GM23248 (cell line): ENCODE measurements at regions not wholly inside any gene's neighbourhood (a gene's known extent, or its start where the extent isn't known, plus 50 kb on each side); places are given as distances from the start of the nearest gene placed in this dataset.

Experiments used
- DNase-seq: peaks from one replicate; pipeline ENCODE4 v3.0.0-alpha.2; 2015
- H2AFZ ChIP-seq: fragments of 200-600 bp; sonication (generic); 2 replicates; pipeline ENCODE4 v1.6.1; 2016; ENCODE audit warnings: antibody characterized with exemption
- H3F3A ChIP-seq: fragments of 200-600 bp; sonication (generic); 2 replicates; pipeline ENCODE4 v1.6.1; 2016; ENCODE audit warnings: mild to moderate bottlenecking, antibody characterized with exemption, mixed run types; ENCODE audit not compliant: insufficient read depth
- H3K27ac ChIP-seq: fragments of 200-600 bp; sonication (generic); 2 replicates; pipeline ENCODE4 v1.5.1; 2016; ENCODE audit warnings: mild to moderate bottlenecking
- H3K27me3 ChIP-seq: fragments of 200-600 bp; sonication (generic); replicated peaks from 2 replicates; pipeline ENCODE4 v1.6.1; 2016; ENCODE audit warnings: mild to moderate bottlenecking; ENCODE audit not compliant: insufficient read depth
- H3K36me3 ChIP-seq: fragments of 200-600 bp; sonication (generic); 2 replicates; pipeline ENCODE4 v1.6.1; 2016; ENCODE audit warnings: low read depth, mild to moderate bottlenecking
- H3K4me1 ChIP-seq: fragments of 200-600 bp; sonication (generic); 2 replicates; pipeline ENCODE4 v1.6.1; 2016; ENCODE audit warnings: mild to moderate bottlenecking; ENCODE audit not compliant: insufficient read depth
- H3K4me2 ChIP-seq: fragments of 200-600 bp; sonication (generic); one replicate; pipeline ENCODE4 v1.6.1; 2016; ENCODE audit warnings: mild to moderate bottlenecking; ENCODE audit not compliant: unreplicated experiment
- H3K4me3 ChIP-seq: fragments of 200-600 bp; sonication (generic); 2 replicates; pipeline ENCODE4 v1.5.1; 2016; ENCODE audit warnings: mild to moderate bottlenecking
- H3K79me2 ChIP-seq: fragments of 200-600 bp; sonication (generic); 2 replicates; pipeline ENCODE4 v1.6.1; 2016; ENCODE audit warnings: mild to moderate bottlenecking; ENCODE audit not compliant: insufficient read depth
- H3K9ac ChIP-seq: fragments of 200-600 bp; sonication (generic); 2 replicates; pipeline ENCODE4 v1.6.1; 2016; ENCODE audit warnings: mild to moderate bottlenecking
- H3K9me2 ChIP-seq: fragments of 200-600 bp; sonication (generic); 2 replicates; pipeline ENCODE4 v1.6.1; 2016; ENCODE audit warnings: mixed run types, mild to moderate bottlenecking, moderate library complexity; ENCODE audit not compliant: insufficient read depth
- H3K9me3 ChIP-seq: fragments of 200-600 bp; sonication (generic); one replicate; pipeline ENCODE4 v1.6.1; 2017; ENCODE audit warnings: low read depth
- H4K20me1 ChIP-seq: fragments of 200-600 bp; sonication (generic); 2 replicates; pipeline ENCODE4 v1.6.0; 2016; ENCODE audit not compliant: insufficient read depth
- EZH2 ChIP-seq: fragments of 200-600 bp; sonication (generic); IDR thresholded peaks from 2 replicates; pipeline ENCODE4 v1.6.1; 2018; ENCODE audit warnings: antibody characterized with exemption, mild to moderate bottlenecking; ENCODE audit not compliant: insufficient read depth, poor library complexity, severe bottlenecking
- EZH2phosphoT487 ChIP-seq: fragments of 200-600 bp; sonication (generic); IDR thresholded peaks from 2 replicates; pipeline ENCODE4 v1.6.1; 2018; ENCODE audit warnings: antibody characterized with exemption, moderate library complexity, mild to moderate bottlenecking, low read depth; ENCODE audit not compliant: insufficient read depth
- WGBS, 2 experiments: methylation state at CpG; one replicate each; pipeline ENCODE4 v1.1.6; 2015 to 2017; ENCODE audit warnings: low lambda C conversion rate in 2 of 2, low coverage in 1 of 2; ENCODE audit errors: missing lambda C conversion rate in 2 of 2; 5-methylcytosine and 5-hydroxymethylcytosine counted together
- in situ Hi-C: fragments of 300-500 bp; cut with MboI; formaldehyde crosslinking; loops from 2 replicates; pipeline ENCODE4 v1.15.0; 2020

- Histone ChIP-seq H3K27me3 (no peaks in the 10 kb centered on the region), H3K9me3 (no peaks in the 10 kb centered on the region), H3K4me1 (no peaks in the 10 kb centered on the region), H3K27ac (no peak overlapping the region), H3K4me2 (no peak overlapping the region), H3K9me2 (no peaks in the 10 kb centered on the region), H3K9ac (no peak overlapping the region), H4K20me1 (no peaks in the 10 kb centered on the region), H3K36me3 (no peaks in the 10 kb centered on the region), H3K4me3 (no peak overlapping the region), H3K79me2 (no peaks in the 10 kb centered on the region), H2AFZ (no peak overlapping the region), H3F3A (no peaks in the 10 kb centered on the region)
- TF ChIP-seq EZH2phosphoT487, result no peak
- TF ChIP-seq EZH2, result no peak
- WGBS, 2 experiments, result 66 to 68% methylated on average over 3 of the region's 3 CpGs
- in situ Hi-C loops, result no loop called here
- DNase-seq, result no peak
Observed at GRCh38 chr7:42597300-42597699, 314.6 kb downstream of the C7orf25 start.

DNA sequence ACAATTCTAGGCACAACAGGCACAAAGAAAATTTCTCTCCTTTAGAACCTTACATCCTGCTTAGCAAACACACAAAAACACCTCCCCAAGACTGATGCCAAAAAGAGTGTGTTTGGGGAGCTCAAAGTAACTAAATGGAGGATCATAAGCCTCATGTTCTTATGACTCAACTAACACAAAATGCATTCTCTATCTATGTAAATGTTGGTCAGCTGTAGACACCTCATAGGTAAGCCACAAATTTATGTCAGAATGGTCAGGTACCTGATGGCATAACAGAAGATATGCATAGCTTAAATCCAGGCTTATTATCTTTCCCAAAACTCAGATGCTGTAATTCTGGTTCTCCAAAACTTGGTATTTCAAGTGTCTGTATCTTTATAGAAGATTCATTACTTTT is 315.1 kb downstream of the C7orf25 start:
- in situ Hi-C loops, result no loop called here
- no peak overlapping the region for H3K4me3 ChIP-seq
- H3K4me2 ChIP-seq, result no peak overlapping the region
- H3K9me3 ChIP-seq, result no peaks in the 10 kb centered on the region
- DNase-seq, result no peak
- H3K9me2 ChIP-seq, result no peaks in the 10 kb centered on the region
- no peaks in the 10 kb centered on the region for H3K36me3 ChIP-seq
- H3F3A ChIP-seq, result no peaks in the 10 kb centered on the region
- no peaks in the 10 kb centered on the region for H3K79me2 ChIP-seq
- no peak overlapping the region for H2AFZ ChIP-seq
- H3K27ac ChIP-seq, result no peak overlapping the region
- H3K4me1 ChIP-seq, result no peaks in the 10 kb centered on the region
- no peaks in the 10 kb centered on the region for H3K27me3 ChIP-seq
- no peaks in the 10 kb centered on the region for H4K20me1 ChIP-seq
- H3K9ac ChIP-seq, result no peak overlapping the region
- no peak for TF ChIP-seq EZH2
- TF ChIP-seq EZH2phosphoT487, result no peak

DNA sequence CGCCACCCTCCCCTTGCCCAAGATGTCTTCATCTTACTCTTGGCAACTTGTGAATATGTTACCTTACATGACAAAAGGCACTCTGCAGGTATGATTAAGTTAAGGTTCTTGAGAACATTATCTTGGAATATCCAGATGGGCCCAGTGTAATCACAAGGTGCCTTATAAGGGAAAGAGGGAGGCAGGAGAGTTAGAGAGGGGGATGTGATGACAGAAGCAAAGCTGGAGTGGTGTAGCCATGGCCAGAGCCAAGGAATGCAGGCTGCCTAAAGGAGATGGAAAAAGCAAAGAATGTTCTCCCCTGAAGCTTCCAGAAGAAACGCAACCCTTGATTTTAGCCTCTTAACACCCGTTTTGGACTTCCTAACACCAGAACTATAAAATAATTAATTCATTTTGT is 318.0 kb downstream of the C7orf25 start:
- H3K4me2 ChIP-seq, result no peak overlapping the region
- no peak overlapping the region for H3K27ac ChIP-seq
- no peaks in the 10 kb centered on the region for H3K27me3 ChIP-seq
- H3K4me3 ChIP-seq, result no peak overlapping the region
- no peaks in the 10 kb centered on the region for H3F3A ChIP-seq
- no peak for DNase-seq
- H3K9me2 ChIP-seq, result no peaks in the 10 kb centered on the region
- no peak overlapping the region for H3K9ac ChIP-seq
- H3K79me2 ChIP-seq, result no peaks in the 10 kb centered on the region
- H3K9me3 ChIP-seq, result no peaks in the 10 kb centered on the region
- TF ChIP-seq EZH2phosphoT487 (no peak), EZH2 (no peak)
- no peak overlapping the region for H2AFZ ChIP-seq
- in situ Hi-C loops, result no loop called here
- H3K36me3 ChIP-seq, result no peaks in the 10 kb centered on the region
- no peaks in the 10 kb centered on the region for H3K4me1 ChIP-seq
- 69% methylated on average over 3 of the region's 3 CpGs for WGBS, 2 experiments
- no peaks in the 10 kb centered on the region for H4K20me1 ChIP-seq

GRCh38 chr7:42590771-42591310 is 321.0 kb downstream of the C7orf25 start:
- WGBS, 2 experiments, result 21 to 39% methylated on average over 2 of the region's 2 CpGs

DNA sequence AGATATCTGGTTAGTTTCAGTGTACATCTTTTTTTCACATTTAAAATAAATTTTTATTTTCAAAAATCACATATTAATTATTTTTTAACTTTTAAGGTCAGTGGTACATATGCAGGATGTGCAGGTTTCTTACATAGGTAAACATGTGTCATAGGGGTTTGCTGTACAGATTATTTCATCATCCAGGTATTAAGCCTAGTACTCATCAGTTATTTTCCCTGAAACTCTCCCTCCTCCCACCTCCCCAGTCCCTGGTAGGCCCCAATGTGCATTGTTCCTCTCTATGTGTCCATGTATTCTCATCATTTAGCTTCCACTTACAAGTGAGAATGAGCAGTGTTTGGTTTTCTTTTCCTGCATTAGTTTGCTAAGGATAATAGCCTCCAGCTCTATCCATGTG is 323.0 kb downstream of the C7orf25 start:
- Histone ChIP-seq H3K27ac (no peak overlapping the region), H3K4me3 (no peak overlapping the region), H3F3A (no peaks in the 10 kb centered on the region), H3K9me2 (no peaks in the 10 kb centered on the region), H3K4me1 (no peaks in the 10 kb centered on the region), H3K79me2 (no peaks in the 10 kb centered on the region), H3K9ac (no peak overlapping the region), H3K27me3 (no peaks in the 10 kb centered on the region), H3K4me2 (no peak overlapping the region), H4K20me1 (no peaks in the 10 kb centered on the region), H2AFZ (no peak overlapping the region), H3K9me3 (no peaks in the 10 kb centered on the region), H3K36me3 (no peaks in the 10 kb centered on the region)
- TF ChIP-seq EZH2, result no peak
- TF ChIP-seq EZH2phosphoT487, result no peak
- in situ Hi-C loops, result no loop called here
- no peak for DNase-seq

More at GRCh38 chr7:42590771-42591310, 321.0 kb downstream of the C7orf25 start:
- in situ Hi-C loops, result no loop called here
- no peak overlapping the region for H2AFZ ChIP-seq
- no peaks in the 10 kb centered on the region for H3K79me2 ChIP-seq
- no peak overlapping the region for H3K27ac ChIP-seq
- no peak overlapping the region for H3K9ac ChIP-seq
- no peaks in the 10 kb centered on the region for H3K36me3 ChIP-seq
- no peak overlapping the region for H3K4me3 ChIP-seq
- no peaks in the 10 kb centered on the region for H3K4me1 ChIP-seq
- H4K20me1 ChIP-seq, result no peaks in the 10 kb centered on the region
- no peak overlapping the region for H3K4me2 ChIP-seq
- no peaks in the 10 kb centered on the region for H3K9me3 ChIP-seq
- DNase-seq, result no peak
- TF ChIP-seq EZH2phosphoT487, result no peak
- TF ChIP-seq EZH2, result no peak
- no peaks in the 10 kb centered on the region for H3F3A ChIP-seq
- H3K27me3 ChIP-seq, result no peaks in the 10 kb centered on the region
- no peaks in the 10 kb centered on the region for H3K9me2 ChIP-seq
